SK-N-SH (cell line): ENCODE measurements at regions not wholly inside any gene's neighbourhood (a gene's known extent, or its start where the extent isn't known, plus 50 kb on each side); places are given as distances from the start of the nearest gene placed in this dataset.

ENCODE experiments used
- CTCF ChIA-PET: fragments of 300-600, 350-600 bp; formaldehyde crosslinking; extraction: SDS; loops from one replicate; lab custom pipeline; 2021; lab: Yijun Ruan, JAX
- POLR2A ChIA-PET: fragments of 350-600 bp; sonication (Branson Sonifier 250); formaldehyde crosslinking; extraction: SDS; loops from one replicate; lab custom pipeline; 2020; ENCODE audit warnings: antibody characterized with exemption, inconsistent platforms; lab: Yijun Ruan, JAX
- DNase-seq: peaks from one replicate; pipeline ENCODE4 v3.0.0; 2012
- H2AFZ ChIP-seq: fragments of 200-600 bp; sonication (generic); 2 replicates; pipeline ENCODE4 v1.8.1; 2016; ENCODE audit warnings: antibody characterized with exemption, mild to moderate bottlenecking, low read depth
- H3F3A ChIP-seq: fragments of 200-600 bp; sonication (generic); replicated peaks from 2 replicates; pipeline ENCODE3; 2016; ENCODE audit warnings: antibody characterized with exemption, mild to moderate bottlenecking; ENCODE audit not compliant: insufficient read depth
- H3K27ac ChIP-seq, 2 experiments: fragments of 200-500 bp in 1 of 2; fragments of 200-600 bp in 1 of 2; sonication (Bioruptor generic) in 1 of 2; sonication (generic), shearing (Covaris generic) in 1 of 2; 2 replicates each; pipeline versions ENCODE4 v1.5.1 to v1.6.1; 2014 to 2016; ENCODE audit warnings: low read depth in 2 of 2, inconsistent platforms in 1 of 2, low read length in 1 of 2, mild to moderate bottlenecking in 1 of 2, mixed read lengths in 1 of 2
- H3K27me3 ChIP-seq: fragments of 200-600 bp; sonication (generic), shearing (Covaris generic); 2 replicates; pipeline ENCODE4 v1.6.1; 2016; ENCODE audit warnings: mixed run types; ENCODE audit not compliant: insufficient read depth
- H3K36me3 ChIP-seq, 2 experiments: fragments of 200-500 bp in 1 of 2; fragments of 200-600 bp in 1 of 2; sonication (Bioruptor generic) in 1 of 2; sonication (generic) in 1 of 2; replicated peaks in 1 of 2; 2 replicates each; pipeline versions ENCODE3 to v1.5.1; 2014 to 2016; ENCODE audit warnings: low read length in 1 of 2, mild to moderate bottlenecking in 1 of 2; ENCODE audit not compliant: insufficient read depth in 2 of 2, control insufficient read depth in 1 of 2
- H3K4me1 ChIP-seq, 2 experiments: fragments of 200-500 bp in 1 of 2; fragments of 200-600 bp in 1 of 2; sonication (Bioruptor generic) in 1 of 2; sonication (generic), shearing (Covaris generic) in 1 of 2; 2 replicates each; pipeline versions ENCODE4 v1.5.1 to v1.6.1; 2014 to 2016; ENCODE audit warnings: low read depth in 1 of 2, low read length in 1 of 2, mixed run types in 1 of 2; ENCODE audit not compliant: insufficient read depth in 2 of 2, control insufficient read depth in 1 of 2
- H3K4me2 ChIP-seq: fragments of 200-600 bp; sonication (generic), shearing (Covaris generic); 2 replicates; pipeline ENCODE4 v1.6.1; 2017; ENCODE audit warnings: mixed run types
- H3K4me3 ChIP-seq, 2 experiments: fragments of 200-500 bp in 1 of 2; fragments of 200-600 bp in 1 of 2; sonication (Bioruptor generic) in 1 of 2; sonication (generic), shearing (Covaris generic) in 1 of 2; 2 replicates each; pipeline versions ENCODE4 v1.5.1 to v1.8.1; 2014 to 2016; ENCODE audit warnings: low read depth in 2 of 2, inconsistent platforms in 1 of 2, low read length in 1 of 2, mild to moderate bottlenecking in 1 of 2, mixed read lengths in 1 of 2, moderate library complexity in 1 of 2
- H3K79me2 ChIP-seq: fragments of 200-600 bp; sonication (generic); 2 replicates; pipeline ENCODE4 v1.8.1; 2017; ENCODE audit warnings: mild to moderate bottlenecking; ENCODE audit not compliant: insufficient read depth
- H3K9ac ChIP-seq: fragments of 200-600 bp; sonication (generic); 2 replicates; pipeline ENCODE4 v1.6.1; 2017; ENCODE audit warnings: mixed run types
- H3K9me2 ChIP-seq: fragments of 200-600 bp; sonication (generic); 2 replicates; pipeline ENCODE4 v1.6.1; 2017; ENCODE audit warnings: mixed run types
- H3K9me3 ChIP-seq: fragments of 200-600 bp; sonication (generic); 2 replicates; pipeline ENCODE4 v1.6.1; 2017; ENCODE audit warnings: mixed run types, mild to moderate bottlenecking, moderate library complexity
- H4K20me1 ChIP-seq: fragments of 200-600 bp; sonication (generic); 2 replicates; pipeline ENCODE4 v1.6.1; 2017; ENCODE audit warnings: mild to moderate bottlenecking, mixed run types; ENCODE audit not compliant: insufficient read depth
- ELF1 ChIP-seq: IDR thresholded peaks from 2 replicates; pipeline ENCODE4 v1.4.0; 2012
- EP300 ChIP-seq, 2 experiments: IDR thresholded peaks; 2 replicates each; pipeline versions ENCODE4 v1.4.0 to v1.6.1; 2012; ENCODE audit warnings: borderline replicate concordance in 1 of 2, low read depth in 1 of 2, low read length in 1 of 2
- FOSL2 ChIP-seq: IDR thresholded peaks from 2 replicates; pipeline ENCODE4 v1.4.0; 2012; ENCODE audit warnings: low read depth, mild to moderate bottlenecking, moderate library complexity, borderline replicate concordance
- FOXM1 ChIP-seq: IDR thresholded peaks from 2 replicates; pipeline ENCODE4 v1.4.0; 2012; ENCODE audit warnings: low read depth, mild to moderate bottlenecking
- MEF2A ChIP-seq: IDR thresholded peaks from 2 replicates; pipeline ENCODE4 v1.4.0; 2012; ENCODE audit warnings: low read depth, borderline replicate concordance
- NFIC ChIP-seq: IDR thresholded peaks from 2 replicates; pipeline ENCODE4 v1.4.0; 2012; ENCODE audit warnings: borderline replicate concordance
- RAD21 ChIP-seq: IDR thresholded peaks from 2 replicates; pipeline ENCODE4 v1.6.1; 2012; ENCODE audit warnings: mild to moderate bottlenecking, low read length
- RCOR1 ChIP-seq: fragments of 150-350 bp; IDR thresholded peaks from 2 replicates; pipeline ENCODE4 v1.6.1; 2017; ENCODE audit warnings: antibody characterized with exemption, low read length
- RFX5 ChIP-seq: IDR thresholded peaks from 2 replicates; pipeline ENCODE4 v1.6.1; 2012; ENCODE audit warnings: mild to moderate bottlenecking, improper control_type of control experiment, low read length
- RXRA ChIP-seq: IDR thresholded peaks from 2 replicates; pipeline ENCODE4 v1.4.0; 2012; ENCODE audit warnings: low read depth, mild to moderate bottlenecking, borderline replicate concordance
- SMC3 ChIP-seq: IDR thresholded peaks from 2 replicates; pipeline ENCODE4 v1.6.1; 2012; ENCODE audit warnings: low read depth, low read length, improper control_type of control experiment
- TAF1 ChIP-seq: IDR thresholded peaks from 2 replicates; pipeline ENCODE4 v1.6.1; 2012; ENCODE audit warnings: low read depth, mild to moderate bottlenecking, low read length, moderate library complexity, borderline replicate concordance
- YY1 ChIP-seq: IDR thresholded peaks from 2 replicates; pipeline ENCODE4 v1.4.0; 2012; ENCODE audit warnings: low read depth, mild to moderate bottlenecking
- ZBTB33 ChIP-seq: IDR thresholded peaks from 2 replicates; pipeline ENCODE4 v1.4.0; 2012; ENCODE audit warnings: low read depth, borderline replicate concordance
- WGBS: methylation state at CpG from one replicate; pipeline ENCODE4 v1.1.6; 2017; ENCODE audit warnings: low lambda C conversion rate; 5-methylcytosine and 5-hydroxymethylcytosine counted together
- TF ChIP-seq, protein P1 (sequence below): fragments of 150-350 bp; IDR thresholded peaks from 2 replicates; pipeline ENCODE4 v1.6.1; 2016; ENCODE audit warnings: mild to moderate bottlenecking, low read depth, low read length
- TF ChIP-seq, protein P2 (sequence below): fragments of 150-350 bp; IDR thresholded peaks from 2 replicates; pipeline ENCODE4 v1.6.1; 2017; ENCODE audit warnings: antibody characterized with exemption, low read length, low read depth, borderline replicate concordance
- TF ChIP-seq, protein P3 (sequence below): IDR thresholded peaks from 2 replicates; pipeline ENCODE4 v1.6.1; 2012; ENCODE audit warnings: mild to moderate bottlenecking, low read depth, low read length, moderate library complexity
- TF ChIP-seq, protein P4 (sequence below): IDR thresholded peaks from 2 replicates; pipeline ENCODE4 v1.4.0; 2012; ENCODE audit warnings: low read depth, borderline replicate concordance

GRCh38 chr18:39349801-39350200 is 1784.2 kb upstream of the CELF4 start:
- H3K27me3 ChIP-seq, result no peaks in the 10 kb centered on the region
- no peak overlapping the region for H3K9ac ChIP-seq
- no peak overlapping the region for H3K27ac ChIP-seq
- ChIA-PET POLR2A (no interaction called here), CTCF (interaction anchor here (0.6 kb wide), 1 partner anchor 1085 kb away, joined by 3 read pairs; no protein-coding TSS in a partner anchor)
- H3K9me2 ChIP-seq, result no peaks in the 10 kb centered on the region
- no peaks in the 10 kb centered on the region for H3K79me2 ChIP-seq
- WGBS, result 39% methylated on average over 2 of the region's 2 CpGs
- H3K4me1 ChIP-seq, result no peaks in the 10 kb centered on the region
- no peak overlapping the region for H3K4me2 ChIP-seq
- H3F3A ChIP-seq, result no peaks in the 10 kb centered on the region
- no peaks in the 10 kb centered on the region for H4K20me1 ChIP-seq
- TF ChIP-seq, protein P1, sequence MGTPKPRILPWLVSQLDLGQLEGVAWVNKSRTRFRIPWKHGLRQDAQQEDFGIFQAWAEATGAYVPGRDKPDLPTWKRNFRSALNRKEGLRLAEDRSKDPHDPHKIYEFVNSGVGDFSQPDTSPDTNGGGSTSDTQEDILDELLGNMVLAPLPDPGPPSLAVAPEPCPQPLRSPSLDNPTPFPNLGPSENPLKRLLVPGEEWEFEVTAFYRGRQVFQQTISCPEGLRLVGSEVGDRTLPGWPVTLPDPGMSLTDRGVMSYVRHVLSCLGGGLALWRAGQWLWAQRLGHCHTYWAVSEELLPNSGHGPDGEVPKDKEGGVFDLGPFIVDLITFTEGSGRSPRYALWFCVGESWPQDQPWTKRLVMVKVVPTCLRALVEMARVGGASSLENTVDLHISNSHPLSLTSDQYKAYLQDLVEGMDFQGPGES, result no peak
- no peak for TF ChIP-seq ELF1
- TF ChIP-seq ZBTB33, result no peak
- no peak for TF ChIP-seq TAF1
- no peak for TF ChIP-seq MEF2A
- TF ChIP-seq YY1, result no peak
- no peak for TF ChIP-seq NFIC
- TF ChIP-seq FOSL2, result no peak
- TF ChIP-seq RFX5, result no peak
- TF ChIP-seq, protein P2, sequence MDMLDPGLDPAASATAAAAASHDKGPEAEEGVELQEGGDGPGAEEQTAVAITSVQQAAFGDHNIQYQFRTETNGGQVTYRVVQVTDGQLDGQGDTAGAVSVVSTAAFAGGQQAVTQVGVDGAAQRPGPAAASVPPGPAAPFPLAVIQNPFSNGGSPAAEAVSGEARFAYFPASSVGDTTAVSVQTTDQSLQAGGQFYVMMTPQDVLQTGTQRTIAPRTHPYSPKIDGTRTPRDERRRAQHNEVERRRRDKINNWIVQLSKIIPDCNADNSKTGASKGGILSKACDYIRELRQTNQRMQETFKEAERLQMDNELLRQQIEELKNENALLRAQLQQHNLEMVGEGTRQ, result no peak
- TF ChIP-seq, protein P3, sequence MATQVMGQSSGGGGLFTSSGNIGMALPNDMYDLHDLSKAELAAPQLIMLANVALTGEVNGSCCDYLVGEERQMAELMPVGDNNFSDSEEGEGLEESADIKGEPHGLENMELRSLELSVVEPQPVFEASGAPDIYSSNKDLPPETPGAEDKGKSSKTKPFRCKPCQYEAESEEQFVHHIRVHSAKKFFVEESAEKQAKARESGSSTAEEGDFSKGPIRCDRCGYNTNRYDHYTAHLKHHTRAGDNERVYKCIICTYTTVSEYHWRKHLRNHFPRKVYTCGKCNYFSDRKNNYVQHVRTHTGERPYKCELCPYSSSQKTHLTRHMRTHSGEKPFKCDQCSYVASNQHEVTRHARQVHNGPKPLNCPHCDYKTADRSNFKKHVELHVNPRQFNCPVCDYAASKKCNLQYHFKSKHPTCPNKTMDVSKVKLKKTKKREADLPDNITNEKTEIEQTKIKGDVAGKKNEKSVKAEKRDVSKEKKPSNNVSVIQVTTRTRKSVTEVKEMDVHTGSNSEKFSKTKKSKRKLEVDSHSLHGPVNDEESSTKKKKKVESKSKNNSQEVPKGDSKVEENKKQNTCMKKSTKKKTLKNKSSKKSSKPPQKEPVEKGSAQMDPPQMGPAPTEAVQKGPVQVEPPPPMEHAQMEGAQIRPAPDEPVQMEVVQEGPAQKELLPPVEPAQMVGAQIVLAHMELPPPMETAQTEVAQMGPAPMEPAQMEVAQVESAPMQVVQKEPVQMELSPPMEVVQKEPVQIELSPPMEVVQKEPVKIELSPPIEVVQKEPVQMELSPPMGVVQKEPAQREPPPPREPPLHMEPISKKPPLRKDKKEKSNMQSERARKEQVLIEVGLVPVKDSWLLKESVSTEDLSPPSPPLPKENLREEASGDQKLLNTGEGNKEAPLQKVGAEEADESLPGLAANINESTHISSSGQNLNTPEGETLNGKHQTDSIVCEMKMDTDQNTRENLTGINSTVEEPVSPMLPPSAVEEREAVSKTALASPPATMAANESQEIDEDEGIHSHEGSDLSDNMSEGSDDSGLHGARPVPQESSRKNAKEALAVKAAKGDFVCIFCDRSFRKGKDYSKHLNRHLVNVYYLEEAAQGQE, result no peak
- no peak for TF ChIP-seq RXRA
- TF ChIP-seq, protein P4, sequence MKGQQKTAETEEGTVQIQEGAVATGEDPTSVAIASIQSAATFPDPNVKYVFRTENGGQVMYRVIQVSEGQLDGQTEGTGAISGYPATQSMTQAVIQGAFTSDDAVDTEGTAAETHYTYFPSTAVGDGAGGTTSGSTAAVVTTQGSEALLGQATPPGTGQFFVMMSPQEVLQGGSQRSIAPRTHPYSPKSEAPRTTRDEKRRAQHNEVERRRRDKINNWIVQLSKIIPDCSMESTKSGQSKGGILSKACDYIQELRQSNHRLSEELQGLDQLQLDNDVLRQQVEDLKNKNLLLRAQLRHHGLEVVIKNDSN, result no peak
- TF ChIP-seq RCOR1, result no peak
- TF ChIP-seq FOXM1, result no peak
- TF ChIP-seq EP300 (IDR thresholded peaks at IDR 0.05; ENCODE audit: borderline replicate concordance in 1 of 2, low read depth in 1 of 2, low read length in 1 of 2), result no peak
- no peak for TF ChIP-seq SMC3
- TF ChIP-seq RAD21, result no peak
- H3K4me3 ChIP-seq, result no peak overlapping the region
- DNase-seq, result no peak
- no peak overlapping the region for H2AFZ ChIP-seq
- peaks cover 5% of the 10 kb centered on the region; the same call in 1 of the 2 replicates for H3K9me3 ChIP-seq
- H3K36me3 ChIP-seq, result no peaks in the 10 kb centered on the region
